NAMALWA (cell line): ENCODE measurements at regions not wholly inside any gene's neighbourhood (a gene's known extent, or its start where the extent isn't known, plus 50 kb on each side); places are given as distances from the start of the nearest gene placed in this dataset.

Experiments
- DNase-seq: peaks from one replicate; pipeline ENCODE4 v3.0.0-alpha.2; 2015; ENCODE audit warnings: low spot score

DNA sequence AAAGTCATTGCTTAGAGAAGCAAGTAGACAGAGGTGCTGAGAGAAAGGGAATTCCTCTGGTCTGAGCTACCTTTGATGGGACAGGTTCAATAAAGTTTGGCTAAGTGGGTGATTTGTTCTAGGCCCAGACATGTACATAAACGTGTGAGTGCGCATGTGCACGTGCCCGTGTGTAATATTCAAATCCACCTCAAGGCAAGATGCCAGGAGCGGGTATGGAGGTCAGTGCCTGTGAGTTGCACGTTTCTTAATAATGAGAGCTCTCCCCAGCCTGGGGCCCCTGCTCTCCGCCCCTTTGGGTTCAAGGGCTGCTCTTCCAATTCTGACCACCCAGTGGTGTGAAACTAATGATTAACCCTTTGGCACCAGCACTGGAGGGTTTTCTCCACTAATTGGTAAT lies 53.8 kb upstream of the LMO4 start:
- no peak for DNase-seq

GRCh38 chr1:87278825-87279535 lies 49.7 kb upstream of the LMO4 start:
- no peak for DNase-seq
